ENCODE measurements at regions not wholly inside any gene's neighbourhood (a gene's known extent, or its start where the extent isn't known, plus 50 kb on each side); places are given as distances from the start of the nearest gene placed in this dataset.

DNA sequence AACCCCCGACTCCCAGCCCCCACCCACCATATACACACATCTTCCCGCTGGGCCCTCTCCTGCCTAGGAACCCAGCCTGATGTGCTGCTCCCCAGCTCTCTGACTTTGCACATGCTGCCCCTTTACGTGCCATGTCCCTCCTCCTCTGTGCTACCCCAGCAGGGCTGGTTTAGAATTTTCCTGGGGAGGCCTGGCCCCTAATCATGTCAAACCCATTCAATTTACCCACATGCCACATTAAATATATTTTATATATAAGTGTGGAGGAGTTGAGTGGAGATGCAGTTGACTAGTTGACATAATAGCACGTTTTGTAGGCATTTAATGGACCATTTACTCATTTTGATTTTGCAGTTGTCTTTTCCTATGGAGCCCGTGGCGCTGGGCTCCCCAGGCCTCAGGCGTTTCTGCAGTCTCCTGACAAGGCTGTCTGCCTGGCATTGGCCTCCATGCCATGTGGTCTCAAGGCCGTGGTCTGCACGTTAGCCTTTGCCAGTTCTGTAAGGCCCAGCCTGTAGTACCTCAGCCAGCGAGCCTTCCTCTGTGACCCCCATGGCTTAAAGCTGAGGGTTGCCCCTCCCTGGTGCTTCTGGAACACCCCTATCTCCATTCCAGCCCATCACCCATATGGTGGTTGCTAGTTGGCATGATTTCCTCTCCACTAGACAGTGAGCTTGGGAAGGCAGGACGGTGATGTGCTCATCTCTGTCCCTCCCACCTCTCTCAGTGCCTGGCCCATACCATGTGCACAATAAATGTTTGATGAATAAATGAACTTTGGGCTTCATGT, 155.8 kb downstream of the TLE3 start:
- WGBS (ENCODE audit: insufficient coverage, low lambda C conversion rate): no CpG with 5 or more reads among the region's 11 CpGs
- H3K4me3 ChIP-seq (ENCODE audit: low read length): no peak overlapping the region
- H3K27me3 ChIP-seq (ENCODE audit: control insufficient read depth, insufficient read depth, low read length): peaks cover 6% of the 10 kb centered on the region
- H3K36me3 ChIP-seq (ENCODE audit: control insufficient read depth, insufficient read depth, low read length): no peaks in the 10 kb centered on the region
- no peak for DNase-seq
- H3K4me1 ChIP-seq (ENCODE audit: control insufficient read depth, insufficient read depth, low read length): no peaks in the 10 kb centered on the region
- no peak overlapping the region for H3K27ac ChIP-seq (ENCODE audit: low read length)
- H3K9me3 ChIP-seq (ENCODE audit: control insufficient read depth, low read depth, low read length): no peaks in the 10 kb centered on the region

DNA sequence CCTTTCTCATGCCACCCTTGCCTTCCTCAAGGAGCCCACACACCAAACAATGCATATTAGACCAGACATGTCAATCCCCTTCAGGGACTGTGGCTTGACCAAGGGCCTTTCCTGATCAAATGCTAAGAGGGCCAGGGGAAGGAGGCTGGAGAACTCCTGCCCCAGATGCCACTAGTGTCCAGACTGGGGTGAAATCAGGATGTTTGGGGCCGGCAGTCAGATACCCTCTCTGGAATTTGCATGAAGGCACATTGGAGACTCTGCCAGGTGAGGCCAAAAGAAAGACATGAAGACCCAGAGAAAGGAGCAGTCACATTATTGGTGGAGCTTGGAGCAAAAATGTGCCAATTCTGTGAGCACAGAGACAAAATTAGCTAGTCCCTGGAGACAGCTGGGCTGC, 154.1 kb downstream of the TLE3 start:
- Histone ChIP-seq H3K27ac (ENCODE audit: low read length) (no peak overlapping the region), H3K9me3 (ENCODE audit: control insufficient read depth, low read depth, low read length) (no peaks in the 10 kb centered on the region), H3K4me3 (ENCODE audit: low read length) (no peak overlapping the region), H3K4me1 (ENCODE audit: control insufficient read depth, insufficient read depth, low read length) (no peaks in the 10 kb centered on the region), H3K27me3 (ENCODE audit: control insufficient read depth, insufficient read depth, low read length) (peaks cover 6% of the 10 kb centered on the region), H3K36me3 (ENCODE audit: control insufficient read depth, insufficient read depth, low read length) (no peaks in the 10 kb centered on the region)
- no peak for DNase-seq
- no CpG with 5 or more reads among the region's 1 CpG for WGBS (ENCODE audit: insufficient coverage, low lambda C conversion rate)

DNA sequence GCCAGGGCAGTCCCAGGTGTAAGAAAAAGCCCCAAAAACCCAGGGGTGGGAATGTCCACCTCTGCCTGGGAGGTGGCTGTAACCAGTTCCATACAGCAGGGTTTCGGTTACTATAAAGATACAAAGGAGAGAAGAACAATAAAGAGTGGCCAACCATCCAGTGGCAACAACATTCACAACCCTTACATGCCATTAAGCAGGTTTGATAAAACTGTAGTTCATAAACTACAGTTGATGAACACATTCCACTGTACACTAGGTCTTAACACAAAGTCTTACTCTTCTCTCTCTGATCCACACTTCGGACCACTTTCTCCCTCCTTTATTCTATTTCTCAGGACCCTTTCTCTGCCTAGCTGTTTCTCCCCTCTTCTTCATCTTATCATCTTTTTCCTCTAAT, 152.0 kb downstream of the TLE3 start:
- Histone ChIP-seq H3K4me3 (ENCODE audit: low read length) (no peak overlapping the region), H3K36me3 (ENCODE audit: control insufficient read depth, insufficient read depth, low read length) (no peaks in the 10 kb centered on the region), H3K9me3 (ENCODE audit: control insufficient read depth, low read depth, low read length) (no peaks in the 10 kb centered on the region), H3K4me1 (ENCODE audit: control insufficient read depth, insufficient read depth, low read length) (no peaks in the 10 kb centered on the region), H3K27ac (ENCODE audit: low read length) (no peak overlapping the region), H3K27me3 (ENCODE audit: control insufficient read depth, insufficient read depth, low read length) (peaks cover 6% of the 10 kb centered on the region)
- no peak for DNase-seq
- 100% methylated on average over 1 of the region's 2 CpGs for WGBS (ENCODE audit: insufficient coverage, low lambda C conversion rate)

DNA sequence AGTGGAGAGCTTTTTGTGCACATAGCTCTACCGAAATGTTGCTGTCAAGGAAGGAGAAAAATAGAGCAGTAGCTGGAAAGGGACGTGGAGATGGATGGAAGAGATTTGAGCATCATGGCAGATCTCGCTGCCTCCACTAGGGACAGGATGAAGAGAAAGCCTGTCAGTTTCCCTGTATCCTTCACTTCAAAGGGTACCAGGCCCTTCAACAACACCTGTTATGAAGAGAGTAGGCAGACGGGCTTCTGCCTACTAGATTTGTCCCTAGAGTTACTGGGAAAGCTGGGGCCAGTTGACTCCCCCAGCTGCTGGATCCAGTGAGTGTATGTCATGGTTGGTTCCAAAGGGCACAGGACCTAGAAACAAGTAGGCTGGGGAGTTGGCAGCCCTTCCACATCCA, 150.8 kb downstream of the TLE3 start:
- no peak for DNase-seq
- H3K36me3 ChIP-seq (ENCODE audit: control insufficient read depth, insufficient read depth, low read length): no peaks in the 10 kb centered on the region
- H3K4me1 ChIP-seq (ENCODE audit: control insufficient read depth, insufficient read depth, low read length): no peaks in the 10 kb centered on the region
- no peak overlapping the region for H3K27ac ChIP-seq (ENCODE audit: low read length)
- H3K4me3 ChIP-seq (ENCODE audit: low read length): no peak overlapping the region
- no peaks in the 10 kb centered on the region for H3K9me3 ChIP-seq (ENCODE audit: control insufficient read depth, low read depth, low read length)
- no CpG with 5 or more reads among the region's 4 CpGs for WGBS (ENCODE audit: insufficient coverage, low lambda C conversion rate)
- H3K27me3 ChIP-seq (ENCODE audit: control insufficient read depth, insufficient read depth, low read length): peaks cover 6% of the 10 kb centered on the region

DNA sequence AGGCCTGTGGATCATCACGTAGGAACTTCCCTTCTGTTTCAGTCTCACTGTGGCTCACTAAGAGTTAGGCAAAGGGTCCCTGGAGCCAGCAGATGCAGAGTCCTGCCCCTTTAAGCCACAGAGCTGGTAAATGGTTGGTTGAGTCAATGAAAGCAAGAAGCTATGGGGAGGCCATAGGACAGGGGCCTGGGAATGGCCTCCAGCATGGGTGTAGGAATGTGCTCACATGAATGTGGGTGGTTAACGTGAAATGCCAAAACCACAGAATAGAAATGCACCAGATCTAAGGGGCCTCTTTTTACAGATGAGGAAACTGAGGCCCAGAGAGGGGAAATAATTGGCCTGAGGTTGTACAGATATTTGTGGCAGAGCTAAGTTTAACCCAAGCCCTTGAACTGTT, 150.3 kb downstream of the TLE3 start:
- Histone ChIP-seq H3K27me3 (ENCODE audit: control insufficient read depth, insufficient read depth, low read length) (peaks cover 8% of the 10 kb centered on the region), H3K9me3 (ENCODE audit: control insufficient read depth, low read depth, low read length) (no peaks in the 10 kb centered on the region), H3K36me3 (ENCODE audit: control insufficient read depth, insufficient read depth, low read length) (no peaks in the 10 kb centered on the region), H3K4me1 (ENCODE audit: control insufficient read depth, insufficient read depth, low read length) (no peaks in the 10 kb centered on the region), H3K27ac (ENCODE audit: low read length) (no peak overlapping the region), H3K4me3 (ENCODE audit: low read length) (no peak overlapping the region)
- WGBS (ENCODE audit: insufficient coverage, low lambda C conversion rate): no CpG with 5 or more reads among the region's 2 CpGs
- no peak for DNase-seq

GRCh38 chr15:69949485-69949884, 148.2 kb downstream of the TLE3 start:
- no CpG with 5 or more reads among the region's 7 CpGs for WGBS (ENCODE audit: insufficient coverage, low lambda C conversion rate)
- H3K27me3 ChIP-seq (ENCODE audit: control insufficient read depth, insufficient read depth, low read length): peaks cover 8% of the 10 kb centered on the region
- no peak overlapping the region for H3K27ac ChIP-seq (ENCODE audit: low read length)
- DNase-seq: no peak
- H3K4me3 ChIP-seq (ENCODE audit: low read length): no peak overlapping the region
- H3K4me1 ChIP-seq (ENCODE audit: control insufficient read depth, insufficient read depth, low read length): no peaks in the 10 kb centered on the region
- H3K9me3 ChIP-seq (ENCODE audit: control insufficient read depth, low read depth, low read length): no peaks in the 10 kb centered on the region
- H3K36me3 ChIP-seq (ENCODE audit: control insufficient read depth, insufficient read depth, low read length): no peaks in the 10 kb centered on the region

DNA sequence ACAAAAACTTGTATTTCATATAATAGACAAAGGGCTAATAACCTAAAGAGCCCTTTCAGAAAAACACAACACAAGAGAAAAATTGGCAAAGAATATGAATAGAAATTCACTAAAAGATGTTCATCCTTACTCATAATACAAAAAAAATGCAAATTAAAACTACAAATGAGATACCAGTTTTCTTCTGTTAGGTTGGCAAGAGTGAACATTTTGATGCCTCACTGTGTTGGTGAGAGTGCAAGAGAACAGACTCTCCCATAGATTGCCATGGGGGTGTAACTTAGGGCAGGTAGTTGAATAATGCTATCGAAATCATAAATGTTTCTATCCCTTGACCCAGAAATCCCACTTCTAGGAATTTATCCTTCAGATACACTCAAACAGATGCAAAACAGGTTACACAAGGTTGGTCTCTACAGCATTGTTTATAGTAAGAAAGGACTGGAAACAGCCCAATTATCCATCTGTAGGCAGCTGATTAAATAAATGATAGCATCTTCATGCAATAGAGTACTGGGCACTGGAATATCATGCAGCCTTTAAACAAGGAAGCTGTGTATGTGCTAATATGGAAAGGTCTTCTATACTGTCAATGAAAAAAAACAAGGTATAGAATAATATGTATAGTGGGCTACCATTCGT, 146.3 kb downstream of the TLE3 start:
- DNase-seq: no peak
- Histone ChIP-seq H3K36me3 (ENCODE audit: control insufficient read depth, insufficient read depth, low read length) (no peaks in the 10 kb centered on the region), H3K27me3 (ENCODE audit: control insufficient read depth, insufficient read depth, low read length) (peaks cover 8% of the 10 kb centered on the region), H3K27ac (ENCODE audit: low read length) (no peak overlapping the region), H3K4me1 (ENCODE audit: control insufficient read depth, insufficient read depth, low read length) (no peaks in the 10 kb centered on the region), H3K4me3 (ENCODE audit: low read length) (no peak overlapping the region), H3K9me3 (ENCODE audit: control insufficient read depth, low read depth, low read length) (no peaks in the 10 kb centered on the region)
- WGBS (ENCODE audit: insufficient coverage, low lambda C conversion rate): no CpG with 5 or more reads among the region's 2 CpGs

- no peaks in the 10 kb centered on the region for H3K9me3 ChIP-seq (ENCODE audit: control insufficient read depth, low read depth, low read length)
- WGBS (ENCODE audit: insufficient coverage, low lambda C conversion rate): 90% methylated on average over 3 of the region's 9 CpGs
- H3K4me3 ChIP-seq (ENCODE audit: low read length): no peak overlapping the region
- H3K27ac ChIP-seq (ENCODE audit: low read length): no peak overlapping the region
- H3K4me1 ChIP-seq (ENCODE audit: control insufficient read depth, insufficient read depth, low read length): no peaks in the 10 kb centered on the region
- no peaks in the 10 kb centered on the region for H3K36me3 ChIP-seq (ENCODE audit: control insufficient read depth, insufficient read depth, low read length)
- H3K27me3 ChIP-seq (ENCODE audit: control insufficient read depth, insufficient read depth, low read length): peaks cover 8% of the 10 kb centered on the region
- no peak for DNase-seq
Measured at GRCh38 chr15:69951898-69952555, 145.7 kb downstream of the TLE3 start.

GRCh38 chr15:69953051-69953450, 144.7 kb downstream of the TLE3 start:
- Histone ChIP-seq H3K4me3 (ENCODE audit: low read length) (no peak overlapping the region), H3K4me1 (ENCODE audit: control insufficient read depth, insufficient read depth, low read length) (no peaks in the 10 kb centered on the region), H3K36me3 (ENCODE audit: control insufficient read depth, insufficient read depth, low read length) (no peaks in the 10 kb centered on the region), H3K9me3 (ENCODE audit: control insufficient read depth, low read depth, low read length) (no peaks in the 10 kb centered on the region), H3K27me3 (ENCODE audit: control insufficient read depth, insufficient read depth, low read length) (peaks cover 8% of the 10 kb centered on the region), H3K27ac (ENCODE audit: low read length) (no peak overlapping the region)
- WGBS (ENCODE audit: insufficient coverage, low lambda C conversion rate): 96% methylated on average over 4 of the region's 6 CpGs
- DNase-seq: no peak

DNA sequence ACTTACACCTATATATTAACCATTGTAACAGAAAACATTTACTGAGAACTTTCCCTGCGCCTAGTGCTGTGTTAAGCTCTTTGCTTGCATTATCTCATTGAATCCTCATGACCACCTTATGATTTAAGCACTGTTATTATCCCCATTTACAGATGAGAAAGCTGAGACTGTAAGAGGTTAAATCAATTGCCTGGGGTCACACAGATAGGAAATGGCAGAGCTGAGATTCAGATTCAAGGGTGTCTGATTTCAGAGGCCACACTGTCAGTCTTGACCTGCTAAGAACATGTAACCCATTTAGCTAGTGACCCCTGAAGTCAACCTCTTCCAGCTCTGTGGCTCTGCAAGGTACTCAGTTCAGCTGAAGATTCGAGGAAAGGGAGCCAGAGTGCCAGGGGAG, 143.9 kb downstream of the TLE3 start:
- Histone ChIP-seq H3K9me3 (ENCODE audit: control insufficient read depth, low read depth, low read length) (no peaks in the 10 kb centered on the region), H3K27me3 (ENCODE audit: control insufficient read depth, insufficient read depth, low read length) (peaks cover 8% of the 10 kb centered on the region), H3K4me1 (ENCODE audit: control insufficient read depth, insufficient read depth, low read length) (no peaks in the 10 kb centered on the region), H3K4me3 (ENCODE audit: low read length) (no peak overlapping the region), H3K27ac (ENCODE audit: low read length) (no peak overlapping the region), H3K36me3 (ENCODE audit: control insufficient read depth, insufficient read depth, low read length) (no peaks in the 10 kb centered on the region)
- DNase-seq: no peak
- no CpG with 5 or more reads among the region's 2 CpGs for WGBS (ENCODE audit: insufficient coverage, low lambda C conversion rate)
